T-helper 2 cell treated with Interferon-gamma antibody and Interleukin-4, amounts not matched to agents 100 ng/mL and 5 ng/mL, for 36 hours (primary cell): ENCODE measurements at regions not wholly inside any gene's neighbourhood (a gene's known extent, or its start where the extent isn't known, plus 50 kb on each side); places are given as distances from the start of the nearest gene placed in this dataset.
"Not testable (repeated sequence)": the region's sequence is repeated elsewhere in the genome, so short reads cannot be mapped to it uniquely, and the experiment has no call there.

Experiments
- intact Hi-C: fragments of 100-400 bp; cut with micrococcal nuclease; formaldehyde crosslinking; loops from one replicate; pipeline ENCODE4 v1.15.1; 2023

- intact Hi-C loops: loop anchor here (5.0 kb wide), 3 partner anchors 182 to 457 kb away; partner anchors contain the start of gene ITM2B
These were observed 51.0 kb upstream of the RCBTB2 start for GRCh38 chr13:48583859-48584311.

GRCh38 chr13:48585456-48585840 lies 52.6 kb upstream of the RCBTB2 start:
- intact Hi-C loops: no loop called here

GRCh38 chr13:48586591-48587103 lies 53.8 kb upstream of the RCBTB2 start:
- intact Hi-C loops: no loop called here

GRCh38 chr13:48588120-48588519 lies 55.2 kb upstream of the RCBTB2 start:
- intact Hi-C loops: no loop called here

- intact Hi-C loops: no loop called here
These were observed 57.4 kb upstream of the RCBTB2 start for GRCh38 chr13:48590141-48590901.

GRCh38 chr13:48591124-48591872 lies 58.4 kb upstream of the RCBTB2 start:
- intact Hi-C loops: not testable (repeated sequence)

- intact Hi-C loops: no loop called here
These were observed 59.2 kb upstream of the RCBTB2 start for GRCh38 chr13:48591889-48592687.

GRCh38 chr13:48592688-48593049 lies 59.8 kb upstream of the RCBTB2 start:
- intact Hi-C loops: no loop called here

- intact Hi-C loops: no loop called here
These were observed 60.2 kb upstream of the CYSLTR2 start for GRCh38 chr13:48593536-48593935.

GRCh38 chr13:48594096-48594815 lies 59.5 kb upstream of the CYSLTR2 start:
- intact Hi-C loops: no loop called here

- intact Hi-C loops: loop anchor here (1.0 kb wide), 2 partner anchors 137 to 174 kb away; no protein-coding TSS in a partner anchor
These were observed 58.0 kb upstream of the CYSLTR2 start for GRCh38 chr13:48595431-48596429.

- intact Hi-C loops: no loop called here
These were observed 53.1 kb upstream of the CYSLTR2 start for GRCh38 chr13:48600374-48601364.

- intact Hi-C loops: no loop called here
These were observed 51.3 kb upstream of the CYSLTR2 start for GRCh38 chr13:48602296-48603016.

GRCh38 chr13:48603375-48603774 lies 50.4 kb upstream of the CYSLTR2 start:
- intact Hi-C loops: no loop called here
